Renal cortical epithelial cell (primary cell): ENCODE measurements at regions not wholly inside any gene's neighbourhood (a gene's known extent, or its start where the extent isn't known, plus 50 kb on each side); places are given as distances from the start of the nearest gene placed in this dataset.
"Not testable (repeated sequence)": the region's sequence is repeated elsewhere in the genome, so short reads cannot be mapped to it uniquely, and the experiment has no call there.

ENCODE experiments used
- DNase-seq: peaks from one replicate; pipeline ENCODE4 v3.0.0-alpha.2; 2011; ENCODE audit warnings: low read depth

DNA sequence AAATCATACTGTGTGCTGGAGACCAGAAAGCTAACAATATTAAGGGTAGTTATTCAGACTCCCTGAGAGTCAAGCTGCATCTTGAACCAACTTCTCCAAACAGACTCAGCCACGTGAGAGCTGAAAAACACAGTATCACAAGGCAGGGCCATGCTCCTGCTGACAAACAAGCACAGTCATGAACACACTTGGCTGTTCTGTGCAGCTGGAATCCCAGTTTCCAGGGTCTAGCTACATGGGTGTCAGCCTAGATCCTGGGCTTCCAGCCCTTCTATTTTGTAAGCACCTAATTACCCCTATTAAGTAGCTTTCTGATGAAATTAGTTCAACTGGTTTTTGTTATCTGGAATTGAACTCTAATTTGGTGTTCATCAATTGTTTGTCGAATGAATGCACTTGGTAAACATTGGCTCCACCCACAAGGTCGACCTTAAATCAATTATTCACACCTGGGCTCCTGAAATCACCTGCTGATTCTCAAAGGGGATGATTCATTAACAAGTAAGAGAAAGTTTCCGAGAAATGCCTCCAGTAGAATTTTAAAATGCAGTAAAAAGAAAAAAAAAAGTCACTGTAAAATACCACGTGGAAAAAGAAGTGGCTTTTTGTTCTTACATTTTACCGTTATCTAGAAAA lies 179.3 kb downstream of the ZC3H11B start:
- DNase-seq, result peak; percentile 40

DNA sequence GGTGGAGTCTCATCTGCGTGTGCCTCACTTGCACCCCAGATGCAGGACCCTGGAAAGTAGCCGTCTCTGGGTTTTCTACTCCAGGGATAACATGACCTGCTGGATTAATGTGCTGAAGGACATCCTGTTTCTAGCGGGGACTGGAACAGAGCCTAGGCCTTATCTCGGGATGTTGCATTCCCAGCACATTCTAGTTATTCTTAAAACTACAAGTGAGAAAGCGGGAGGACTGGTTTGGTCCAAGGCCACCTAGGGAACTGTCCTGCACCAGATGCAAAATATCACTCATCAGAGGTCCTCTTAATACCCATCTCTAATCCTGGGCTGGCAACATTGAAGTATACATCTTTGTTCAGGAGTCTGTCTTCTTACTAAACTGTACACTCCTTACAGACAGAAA lies 179.9 kb downstream of the ZC3H11B start:
- no peak for DNase-seq

- peak; percentile 29 for DNase-seq
These were observed 180.7 kb downstream of the ZC3H11B start for GRCh38 chr1:219432191-219432606.

DNA sequence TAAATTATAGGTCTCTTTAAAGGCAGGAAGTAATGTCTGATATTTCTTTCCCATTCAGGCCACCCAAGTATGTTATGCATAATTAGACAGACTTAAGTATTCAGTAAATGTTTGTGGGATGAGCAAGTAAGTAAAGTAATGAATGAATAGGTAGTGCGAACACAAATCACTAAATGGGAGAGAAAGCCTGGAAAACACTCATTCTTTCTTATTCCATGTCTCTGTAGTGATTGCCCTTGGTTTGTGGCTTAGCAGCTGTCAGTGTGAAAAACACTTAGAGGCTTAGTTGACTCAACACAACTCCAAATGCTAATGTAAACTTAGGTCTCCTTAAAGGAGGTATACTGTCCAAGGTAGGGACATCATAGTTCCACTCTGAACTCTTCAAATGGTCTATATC lies 182.5 kb downstream of the ZC3H11B start:
- DNase-seq, result peak; percentile 33

DNA sequence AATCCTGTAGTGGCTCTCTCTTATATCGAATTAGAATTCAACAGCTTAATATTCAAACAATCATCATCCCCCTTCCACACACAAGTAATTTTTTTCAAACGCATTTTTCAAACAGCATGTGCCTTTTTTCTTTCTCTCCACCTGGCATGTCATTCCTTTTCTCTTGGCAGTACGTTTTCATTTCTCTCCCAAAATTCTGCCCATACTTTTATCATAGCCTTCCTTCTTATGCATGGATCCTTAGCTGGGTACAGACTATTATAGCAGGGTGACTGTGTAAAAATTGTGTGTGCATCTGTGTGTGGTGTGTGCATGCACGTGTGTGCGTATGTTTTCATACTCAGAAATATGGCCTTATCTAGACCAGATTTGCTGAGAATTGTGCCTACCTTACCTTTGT lies 184.3 kb downstream of the ZC3H11B start:
- no peak for DNase-seq

DNA sequence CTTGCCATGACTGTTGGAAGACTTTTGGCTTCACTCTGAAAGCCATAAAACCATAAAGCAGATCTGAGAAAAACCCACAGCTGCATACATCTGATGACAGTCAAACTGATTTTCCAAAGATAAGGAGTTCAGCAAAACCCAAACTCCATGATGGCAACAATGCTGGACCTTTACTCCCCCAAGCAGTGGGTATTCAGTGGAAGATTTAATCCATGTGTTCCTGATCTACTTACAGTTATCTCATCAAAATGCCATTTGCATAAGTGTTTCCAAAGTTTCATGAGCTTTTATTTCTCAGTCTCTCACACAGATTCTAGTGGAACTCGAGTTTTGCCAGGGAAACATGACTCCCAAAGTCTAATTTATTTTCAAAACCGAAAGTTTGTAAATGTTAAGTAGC lies 184.9 kb downstream of the ZC3H11B start:
- no peak for DNase-seq

- DNase-seq, result no peak
These were observed 185.5 kb downstream of the ZC3H11B start for GRCh38 chr1:219427403-219427802.

DNA sequence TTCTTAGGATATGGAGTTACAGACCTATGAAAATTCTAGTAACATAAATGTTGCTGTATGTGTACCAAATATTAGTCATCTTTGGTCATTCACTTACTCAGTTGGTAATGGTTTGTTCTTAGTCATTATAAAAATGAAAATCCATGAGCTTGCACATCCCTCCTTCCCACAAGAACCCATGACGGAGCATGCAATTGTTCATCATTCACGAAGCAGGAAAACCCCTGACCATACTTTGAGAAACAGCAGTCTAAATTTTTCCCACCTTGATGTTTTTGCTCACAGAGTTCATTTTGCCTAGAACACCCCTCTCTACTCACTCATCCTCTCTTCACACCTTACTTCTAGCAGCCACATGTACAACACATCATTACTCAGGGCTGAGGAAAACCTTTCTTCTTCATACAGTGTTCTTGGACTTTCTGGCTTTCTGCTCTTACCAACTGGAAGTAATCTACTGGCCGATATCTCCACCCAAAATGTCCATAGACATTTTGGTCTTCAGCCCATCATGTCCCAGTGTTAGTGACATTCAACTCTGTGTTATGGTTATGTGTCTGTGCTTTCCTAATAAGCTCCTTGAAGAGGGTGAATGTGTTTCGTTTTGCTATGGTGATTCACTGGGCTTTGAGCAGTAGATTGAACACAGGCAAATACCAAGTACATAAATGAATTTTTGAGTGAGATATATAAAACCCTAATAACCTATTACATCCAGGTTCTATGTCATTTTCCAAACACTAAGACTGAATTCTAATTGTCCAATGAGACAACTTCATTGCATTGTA lies 189.9 kb downstream of the ZC3H11B start:
- no peak for DNase-seq

- DNase-seq, result peak; percentile 17
These were observed 192.0 kb downstream of the ZC3H11B start for GRCh38 chr1:219420913-219421312.

- peak; percentile 62 for DNase-seq
These were observed 193.0 kb downstream of the ZC3H11B start for GRCh38 chr1:219419860-219420259.

DNA sequence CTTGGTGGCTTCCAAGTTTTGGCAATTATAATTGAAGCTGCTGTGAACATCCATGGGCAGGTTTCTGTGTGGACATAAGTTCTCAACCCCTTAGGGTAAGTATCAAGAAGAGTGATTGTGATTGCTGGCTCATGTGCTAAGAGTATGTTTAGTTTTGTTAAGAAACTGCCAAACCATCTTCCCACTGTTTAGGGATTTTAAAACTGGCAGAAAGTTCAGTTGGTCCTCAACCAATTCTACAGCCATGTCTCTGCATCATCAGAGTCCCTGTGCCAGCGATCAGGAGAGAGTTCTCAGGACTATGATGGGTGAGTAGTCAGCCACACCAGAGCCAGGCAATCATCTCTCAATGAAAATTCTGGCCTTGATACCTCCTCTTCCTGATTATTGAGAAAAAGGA lies 193.8 kb downstream of the ZC3H11B start:
- DNase-seq, result no peak

- DNase-seq, result no peak
These were observed 195.3 kb downstream of the ZC3H11B start for GRCh38 chr1:219417610-219418009.

DNA sequence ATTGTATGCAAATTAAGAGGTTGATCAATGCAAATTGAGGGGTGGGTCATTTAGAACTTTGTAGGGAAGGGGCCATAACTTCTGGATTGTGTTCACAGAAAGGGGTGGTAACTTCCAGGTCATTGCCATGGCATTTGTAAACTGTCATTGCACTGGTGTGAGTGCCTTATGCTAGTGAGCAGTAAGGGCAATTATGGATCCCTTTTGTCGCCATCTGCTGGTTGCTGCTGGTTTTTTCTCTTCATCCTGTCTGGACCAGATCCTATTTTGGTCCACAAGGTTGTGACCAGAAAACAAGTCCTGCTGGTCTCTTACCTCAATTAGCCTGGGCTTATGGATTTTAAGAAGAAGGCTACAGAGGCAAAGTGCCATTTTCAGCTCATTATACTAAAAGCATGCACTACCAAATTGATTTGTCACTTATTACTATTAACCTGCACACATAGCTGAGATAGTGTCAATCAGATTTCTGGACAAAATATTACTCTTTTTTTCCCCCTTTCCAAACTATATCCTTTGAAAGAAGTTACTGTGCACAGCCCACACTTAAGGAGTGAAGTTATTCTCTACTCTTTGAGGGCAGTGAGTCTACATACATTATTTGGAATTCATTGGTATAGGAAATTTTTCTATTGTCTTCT lies 196.2 kb downstream of the ZC3H11B start:
- DNase-seq, result peak; percentile 48

DNA sequence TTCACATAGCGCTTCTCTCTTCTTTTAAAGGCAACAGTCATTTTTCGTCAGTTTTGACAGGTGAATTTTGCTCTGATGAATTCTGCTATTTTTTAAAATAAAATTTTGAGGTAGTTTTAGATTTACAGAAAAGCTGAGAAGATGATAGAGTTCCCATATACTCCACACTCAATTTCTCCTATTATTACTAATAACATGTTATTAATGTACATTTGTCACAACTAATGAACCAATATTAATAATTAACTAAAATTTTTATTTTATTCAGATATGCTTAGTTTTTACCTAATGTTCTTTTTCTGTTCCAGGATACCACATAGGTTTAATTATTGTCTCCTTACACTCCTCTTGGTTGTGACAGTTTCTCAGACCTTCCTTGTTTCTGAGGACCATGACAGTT lies 197.0 kb downstream of the ZC3H11B start:
- no peak for DNase-seq

GRCh38 chr1:219415433-219415832 lies 197.5 kb downstream of the ZC3H11B start:
- no peak for DNase-seq

DNA sequence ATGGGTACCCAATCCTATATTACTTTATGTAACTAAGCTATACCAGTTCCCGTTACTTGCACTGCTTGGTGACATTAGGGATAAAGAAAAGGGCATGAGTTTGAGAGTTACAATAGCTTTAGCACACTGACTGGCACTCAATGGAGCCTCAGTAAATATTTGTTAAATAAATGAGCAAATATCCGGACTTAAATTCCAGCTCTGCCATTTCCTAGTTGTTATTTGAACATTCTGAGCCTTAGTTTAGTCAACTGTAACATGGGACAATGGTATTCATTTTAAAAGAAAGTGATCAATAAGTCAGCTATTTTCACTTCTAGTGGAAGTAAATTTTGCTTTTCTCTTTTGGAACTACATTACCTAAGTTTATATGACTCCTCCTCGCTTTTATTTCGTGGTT lies 198.7 kb downstream of the ZC3H11B start:
- no peak for DNase-seq

DNA sequence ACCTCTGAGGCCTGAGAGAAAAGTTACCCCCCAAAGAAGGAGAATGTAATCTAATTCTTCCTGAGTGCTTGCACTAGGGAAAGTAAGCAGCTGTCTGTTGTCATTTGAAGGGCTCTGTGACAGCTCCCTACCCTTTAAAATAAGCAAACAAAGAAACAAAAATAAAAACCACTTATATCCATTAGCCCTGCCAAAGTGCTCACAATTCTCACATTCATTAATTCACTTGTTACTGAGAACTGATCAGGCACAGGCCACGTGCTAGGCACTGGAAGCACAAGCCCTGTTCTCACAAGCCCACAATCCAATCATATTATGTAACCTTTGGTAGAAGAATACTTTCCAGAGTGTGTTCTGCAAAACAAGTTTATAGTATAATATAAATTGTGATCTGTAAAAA lies 199.4 kb downstream of the ZC3H11B start:
- no peak for DNase-seq

- no peak for DNase-seq
These were observed 200.1 kb downstream of the ZC3H11B start for GRCh38 chr1:219412772-219413171.

DNA sequence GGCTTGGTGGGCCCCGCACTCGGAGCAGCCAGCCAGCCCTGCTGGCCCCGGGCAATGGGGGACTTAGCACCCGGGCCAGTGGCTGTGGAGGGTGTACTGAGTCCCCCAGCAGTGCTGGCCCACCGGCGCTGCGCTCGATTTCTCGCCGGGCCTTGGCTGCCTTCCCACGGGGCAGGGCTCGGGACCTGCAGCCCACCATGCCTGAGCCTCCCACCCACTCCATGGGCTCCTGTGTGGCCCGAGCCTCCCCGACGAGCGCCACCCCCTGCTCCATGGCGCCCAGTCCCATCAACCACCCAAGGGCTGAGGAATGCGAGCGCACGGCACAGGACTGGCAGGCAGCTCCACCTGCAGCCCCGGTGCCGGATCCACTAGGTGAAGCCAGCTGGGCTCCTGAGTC lies 202.2 kb downstream of the ZC3H11B start:
- DNase-seq, result not testable (repeated sequence)

DNA sequence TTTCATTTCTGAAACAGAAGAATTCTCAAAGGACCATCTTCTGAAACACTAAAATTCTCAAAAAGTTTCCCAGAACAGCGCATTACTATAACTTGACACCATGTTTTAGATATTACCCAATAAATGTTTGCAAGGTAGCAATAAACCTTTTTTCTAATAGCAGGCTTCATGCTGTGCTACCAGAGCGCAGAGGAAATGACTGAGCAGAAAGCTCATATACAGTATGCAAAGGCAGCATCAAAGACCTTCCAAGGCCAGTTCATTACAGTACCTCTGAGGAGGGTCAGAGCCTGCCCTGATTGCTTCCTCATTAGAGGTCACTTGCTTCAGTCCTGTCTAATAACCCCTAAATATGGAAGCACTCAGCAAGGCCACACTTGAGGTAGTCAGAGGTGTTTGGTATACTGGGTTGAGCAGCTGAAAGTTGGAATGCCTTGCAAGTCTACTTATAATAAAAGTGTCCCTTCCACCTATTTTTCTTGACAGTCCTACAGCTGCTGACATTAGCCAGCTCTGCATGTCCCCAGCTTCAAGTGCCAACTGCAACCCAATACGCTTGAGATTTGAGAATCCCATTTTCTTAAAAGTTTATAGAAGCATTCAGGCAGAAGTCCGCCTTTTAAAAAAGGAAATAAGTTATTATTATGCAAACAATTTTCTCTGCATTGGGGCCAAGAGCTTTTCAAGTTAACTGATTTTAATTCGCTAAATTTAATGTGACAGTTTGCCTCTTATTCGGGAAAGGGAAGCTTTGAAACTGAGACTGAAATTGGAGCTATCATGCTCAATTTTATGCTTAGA lies 207.2 kb downstream of the ZC3H11B start:
- no peak for DNase-seq

- DNase-seq, result no peak
These were observed 208.3 kb downstream of the ZC3H11B start for GRCh38 chr1:219404629-219405028.

GRCh38 chr1:219402925-219403324 lies 210.0 kb downstream of the ZC3H11B start:
- no peak for DNase-seq
